Hematopoietic multipotent progenitor cell treated with erythropoietin and hydrocortisone succinate and interleukin-3 and kit ligand, for 8 days (in vitro differentiated cells): ENCODE measurements at regions not wholly inside any gene's neighbourhood (a gene's known extent, or its start where the extent isn't known, plus 50 kb on each side); places are given as distances from the start of the nearest gene placed in this dataset.

ENCODE experiments used
- DNase-seq: peaks from one replicate; pipeline ENCODE4 v3.0.0-alpha.2; 2015

- no peak for DNase-seq
These were observed 428.4 kb downstream of the TSN start for GRCh38 chr2:122183890-122184289.

- DNase-seq = peak; percentile 93
These were observed 431.3 kb downstream of the TSN start for GRCh38 chr2:122186761-122187222.

DNA sequence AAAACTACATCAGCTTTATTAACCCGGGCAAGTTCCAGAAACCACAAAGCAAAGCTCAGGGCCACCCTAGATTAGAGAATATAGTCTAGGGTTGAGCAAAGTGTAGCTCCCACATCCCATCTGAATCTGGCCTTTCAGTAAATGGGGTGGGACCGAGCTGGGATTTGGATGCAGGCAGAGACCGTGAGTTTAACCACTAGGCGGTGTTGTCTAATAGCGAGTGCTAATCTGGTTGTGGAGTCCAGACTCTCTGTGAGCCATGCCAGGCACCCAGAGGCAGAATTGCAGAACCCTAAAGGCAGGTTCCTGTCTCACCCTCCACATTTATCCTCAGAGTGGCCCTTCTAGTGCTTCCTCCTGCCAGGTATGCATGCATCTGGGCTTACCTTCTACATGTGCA is 435.9 kb downstream of the TSN start:
- DNase-seq = peak; percentile 77

- DNase-seq = peak; percentile 82
These were observed 438.2 kb downstream of the TSN start for GRCh38 chr2:122193622-122194021.

DNA sequence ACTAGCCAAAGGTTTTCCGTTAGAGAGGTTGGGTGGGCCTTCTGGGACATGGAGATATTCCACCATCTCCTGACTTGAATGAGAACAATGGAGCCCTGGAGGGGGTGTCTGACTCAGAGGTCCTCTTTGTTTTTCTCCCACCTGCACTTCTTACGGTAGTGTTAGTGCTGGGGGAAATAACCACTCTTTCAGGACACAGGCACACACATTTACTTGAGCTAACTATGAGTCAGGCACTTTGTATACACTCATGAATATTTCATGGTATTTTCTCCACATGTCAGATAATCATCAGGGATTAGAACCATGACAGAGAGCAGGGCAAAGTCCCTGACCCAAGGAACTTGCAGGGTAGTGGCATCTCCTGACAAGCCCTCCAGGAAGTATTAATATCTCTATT is 439.1 kb downstream of the TSN start:
- DNase-seq = no peak

DNA sequence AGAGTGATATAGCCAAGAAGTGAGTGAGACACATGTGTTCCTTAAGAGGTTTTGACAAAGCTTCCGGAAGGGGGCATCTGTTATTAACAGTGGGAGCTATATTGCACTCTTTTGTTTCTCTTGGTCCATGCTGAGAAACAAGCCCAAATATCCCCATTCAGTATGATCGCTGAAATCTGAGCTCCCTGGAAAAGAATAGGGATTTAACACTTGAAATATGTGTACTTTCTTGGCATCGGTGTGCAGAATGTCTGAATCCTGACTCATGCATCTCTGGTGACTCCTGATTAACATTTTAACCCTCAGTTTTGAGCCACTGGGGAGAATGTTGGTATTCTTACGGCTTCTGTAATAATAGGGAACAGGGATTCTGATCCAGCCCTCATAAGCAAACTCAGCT is 448.1 kb downstream of the TSN start:
- DNase-seq = no peak

- no peak for DNase-seq
These were observed 450.2 kb downstream of the TSN start for GRCh38 chr2:122205641-122206040.

GRCh38 chr2:122206101-122206500 is 450.6 kb downstream of the TSN start:
- DNase-seq = no peak

DNA sequence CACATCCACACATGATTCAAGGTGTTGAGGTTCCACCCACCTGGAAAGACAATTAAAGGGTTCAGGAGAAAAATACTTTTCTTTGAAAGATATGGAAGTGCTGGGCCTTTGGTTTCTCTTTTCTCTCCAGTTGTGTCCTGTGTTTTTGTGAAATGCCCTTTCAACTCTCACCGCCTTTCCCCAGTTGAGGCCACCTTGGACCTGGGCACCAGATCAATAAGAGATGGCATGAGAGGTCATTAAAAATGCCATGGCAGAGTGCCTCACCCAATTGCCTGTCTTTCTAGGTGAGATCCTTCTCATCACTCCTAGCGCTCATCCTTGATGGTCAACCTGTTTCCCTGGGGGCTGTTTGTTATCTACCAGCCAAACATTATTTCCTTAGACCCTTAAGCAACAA is 453.9 kb downstream of the TSN start:
- DNase-seq = no peak

DNA sequence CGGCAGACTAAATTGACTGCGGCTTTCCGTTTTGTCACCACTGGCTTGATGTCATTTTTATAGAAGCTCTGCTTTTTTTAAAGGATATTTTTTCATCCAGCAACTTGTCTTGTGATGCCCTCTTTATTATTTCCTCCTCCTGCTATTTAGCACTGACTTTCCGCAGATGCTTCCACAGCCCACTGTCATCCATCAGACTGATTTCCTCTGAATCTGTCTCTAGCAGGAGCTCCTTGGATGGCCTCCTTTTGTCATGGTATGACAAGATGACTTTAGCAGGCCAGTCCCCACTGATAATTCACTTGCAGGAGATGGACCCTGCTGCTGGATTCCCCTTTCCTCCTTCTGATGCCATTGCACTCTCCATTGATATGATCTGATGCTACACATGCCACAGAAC is 454.6 kb downstream of the TSN start:
- no peak for DNase-seq

GRCh38 chr2:122210898-122211856 is 455.7 kb downstream of the TSN start:
- no peak for DNase-seq

GRCh38 chr2:122213312-122213711 is 457.9 kb downstream of the TSN start:
- DNase-seq = no peak

- DNase-seq = no peak
These were observed 460.6 kb downstream of the TSN start for GRCh38 chr2:122216071-122216470.

DNA sequence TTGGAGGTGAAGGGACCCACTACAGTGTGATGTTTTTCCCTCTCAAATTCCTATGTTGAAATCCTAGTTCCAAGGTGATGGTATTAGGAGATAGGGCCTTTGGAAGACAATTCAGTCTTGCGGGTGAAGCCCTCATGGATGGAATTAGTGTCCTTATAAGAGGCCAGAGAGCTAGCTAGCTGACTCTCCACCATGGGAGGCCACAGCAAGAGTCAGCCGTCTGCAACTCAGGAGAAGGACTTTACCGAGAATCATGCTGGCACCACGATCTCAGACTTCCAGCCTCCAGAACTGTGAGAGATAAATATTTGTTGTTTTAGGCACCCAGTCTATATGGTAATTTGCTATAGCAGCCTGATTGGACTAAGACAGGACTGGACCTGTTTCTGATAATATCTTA is 461.4 kb downstream of the TSN start:
- no peak for DNase-seq

GRCh38 chr2:122218596-122218995 is 463.1 kb downstream of the TSN start:
- no peak for DNase-seq

- DNase-seq = no peak
These were observed 464.1 kb downstream of the TSN start for GRCh38 chr2:122219504-122219903.

GRCh38 chr2:122221665-122222064 is 466.2 kb downstream of the TSN start:
- DNase-seq = peak; percentile 25

DNA sequence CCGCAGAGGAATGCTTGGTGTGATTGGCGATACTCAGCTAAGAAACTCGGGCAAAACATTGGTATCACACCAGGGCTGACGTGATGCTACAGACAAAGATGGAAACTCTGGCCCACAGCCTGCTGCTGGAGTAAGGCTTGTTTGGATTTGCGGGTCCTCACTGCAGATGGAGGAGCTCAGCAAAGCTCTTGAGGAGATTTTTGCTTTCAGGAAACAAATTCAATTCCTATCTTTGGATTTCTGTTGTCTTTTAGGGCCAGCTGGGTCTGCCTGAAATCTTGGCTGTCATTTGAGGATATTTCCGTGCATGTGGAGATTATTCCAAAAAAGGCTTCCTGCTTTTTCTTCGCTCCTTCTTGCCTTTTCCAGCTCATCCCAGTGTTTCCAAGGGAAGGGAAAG is 475.8 kb downstream of the TSN start:
- DNase-seq = no peak

DNA sequence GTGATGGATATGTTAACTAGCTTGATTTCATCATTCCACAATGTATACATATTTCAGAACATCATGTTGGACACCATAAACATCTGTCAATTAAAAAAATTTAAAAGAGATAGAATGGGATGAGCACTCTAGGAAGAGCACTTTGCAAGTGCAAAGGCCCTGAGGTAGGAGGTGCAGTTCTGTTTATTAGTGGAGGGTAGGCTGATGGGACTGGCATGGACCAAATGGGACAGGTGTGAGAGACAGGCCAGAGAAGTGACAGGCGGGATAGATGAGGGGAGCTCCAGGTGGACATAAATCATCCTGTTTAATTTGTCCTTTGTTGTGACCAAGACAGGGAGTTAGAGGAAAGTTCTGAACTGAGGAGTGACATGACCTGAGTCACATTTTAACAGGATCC is 477.9 kb downstream of the TSN start:
- DNase-seq = no peak

- no peak for DNase-seq
These were observed 480.9 kb downstream of the TSN start for GRCh38 chr2:122236152-122236874.

- no peak for DNase-seq
These were observed 481.5 kb downstream of the TSN start for GRCh38 chr2:122236925-122237324.

- no peak for DNase-seq
These were observed 482.0 kb downstream of the TSN start for GRCh38 chr2:122237450-122237849.

DNA sequence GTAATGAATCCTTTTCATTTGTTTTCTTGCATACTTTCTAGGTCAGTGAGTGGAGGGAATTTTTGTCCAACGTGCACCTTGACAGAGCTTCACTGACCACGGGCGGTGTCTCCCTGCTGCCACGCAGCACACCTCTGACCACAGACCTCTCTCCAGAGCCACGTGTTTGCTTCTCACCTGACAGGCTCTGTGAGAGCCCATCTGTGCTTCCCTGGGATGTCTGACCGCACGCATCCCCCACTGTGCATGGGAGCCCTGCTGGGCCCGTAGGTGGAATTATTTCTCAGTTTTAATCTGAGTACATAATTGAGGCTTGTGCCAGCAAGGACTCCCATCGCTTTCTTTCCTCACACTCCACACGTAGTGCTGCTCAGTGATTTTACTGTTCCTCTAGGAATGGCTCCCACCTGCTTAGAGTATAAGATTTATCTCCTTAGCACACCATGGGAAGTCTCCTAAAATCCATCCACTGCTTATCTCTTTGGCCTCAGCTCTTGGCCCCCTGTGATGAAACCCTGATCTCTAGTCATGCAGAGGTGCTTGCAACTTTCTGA is 482.6 kb downstream of the TSN start:
- DNase-seq = no peak

DNA sequence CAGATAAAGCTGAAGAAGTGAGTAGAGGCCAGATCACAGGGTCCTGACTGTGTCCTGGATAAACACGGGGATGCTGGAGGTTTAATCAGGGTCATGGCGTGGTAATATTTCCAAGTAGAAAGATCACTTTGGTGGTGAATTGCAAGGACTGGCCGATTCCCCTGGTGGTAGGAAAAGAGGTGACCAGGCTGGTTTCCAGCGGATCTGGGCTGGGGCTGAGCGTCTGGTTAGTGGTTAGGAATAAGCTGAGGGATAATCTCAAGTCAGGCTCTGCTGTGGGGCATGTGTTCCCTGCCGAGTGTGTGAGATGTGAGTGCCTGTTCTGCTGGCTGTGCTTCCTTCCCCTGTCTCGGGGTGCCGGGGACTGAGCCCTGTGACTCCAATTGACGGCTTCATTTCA is 484.0 kb downstream of the TSN start:
- DNase-seq = no peak
